Retina (tissue), 1 donor: ENCODE measurements at regions not wholly inside any gene's neighbourhood (a gene's known extent, or its start where the extent isn't known, plus 50 kb on each side); places are given as distances from the start of the nearest gene placed in this dataset.

Experiments
- DNase-seq: peaks from one replicate; pipeline ENCODE4 v3.0.0-alpha.2; 2016

- no peak for DNase-seq
These were observed 104.7 kb upstream of the DSEL start for GRCh38 chr18:67621049-67621713.

DNA sequence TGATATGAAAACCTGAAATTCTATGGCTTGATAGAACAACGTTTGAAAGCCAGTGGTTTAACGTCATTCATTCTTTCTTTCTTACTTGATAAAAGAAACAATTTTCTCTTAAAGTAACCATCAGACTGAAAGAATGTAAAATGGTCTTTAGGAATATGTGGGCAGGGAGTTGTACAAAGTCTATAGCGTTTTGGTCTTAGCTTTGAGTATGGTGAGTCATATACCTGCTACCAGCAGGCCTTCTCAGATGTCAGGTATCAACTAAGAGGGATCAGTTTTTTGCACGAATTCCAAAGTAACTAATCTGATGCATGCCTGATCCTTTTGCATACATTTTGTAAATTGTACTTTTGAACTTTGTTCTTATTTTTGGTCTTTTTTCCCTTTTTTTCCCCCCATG, 101.5 kb upstream of the DSEL start:
- DNase-seq = no peak

- no peak for DNase-seq
These were observed 99.4 kb upstream of the DSEL start for GRCh38 chr18:67615876-67616275.

GRCh38 chr18:67613731-67614130, 97.2 kb upstream of the DSEL start:
- DNase-seq = no peak

- DNase-seq = no peak
These were observed 95.8 kb upstream of the DSEL start for GRCh38 chr18:67612281-67612680.

DNA sequence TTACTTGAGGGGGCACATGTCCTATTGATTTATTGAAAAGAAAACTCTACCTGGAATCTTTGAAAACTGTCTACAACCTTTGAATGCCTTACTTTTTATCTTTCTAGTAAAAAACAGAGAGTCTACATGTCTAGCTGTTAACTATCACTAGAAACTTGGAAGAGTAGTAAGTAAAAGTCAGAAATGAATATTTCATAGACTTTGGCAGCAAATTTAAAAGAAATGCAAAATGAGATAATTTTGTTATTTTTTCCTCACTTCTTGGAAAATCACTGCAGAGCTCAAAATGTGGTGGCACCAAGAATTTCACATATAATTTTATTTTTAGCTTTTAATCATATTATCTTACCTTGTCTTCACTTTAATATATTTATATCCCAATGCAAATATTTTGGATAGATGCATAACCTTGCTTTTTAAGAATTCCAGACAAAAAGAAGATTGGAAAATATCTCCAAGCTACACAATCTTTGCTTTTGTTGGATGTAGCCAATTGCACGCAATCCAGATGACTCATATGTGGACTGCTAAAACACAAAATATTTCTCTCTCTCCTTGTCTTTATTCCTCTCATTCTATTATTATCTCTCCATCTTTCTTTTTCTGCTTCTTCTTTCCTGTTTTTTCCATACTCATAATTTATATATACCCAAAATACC, 92.2 kb upstream of the DSEL start:
- DNase-seq = no peak

- DNase-seq = no peak
These were observed 91.7 kb upstream of the DSEL start for GRCh38 chr18:67608191-67608590.

DNA sequence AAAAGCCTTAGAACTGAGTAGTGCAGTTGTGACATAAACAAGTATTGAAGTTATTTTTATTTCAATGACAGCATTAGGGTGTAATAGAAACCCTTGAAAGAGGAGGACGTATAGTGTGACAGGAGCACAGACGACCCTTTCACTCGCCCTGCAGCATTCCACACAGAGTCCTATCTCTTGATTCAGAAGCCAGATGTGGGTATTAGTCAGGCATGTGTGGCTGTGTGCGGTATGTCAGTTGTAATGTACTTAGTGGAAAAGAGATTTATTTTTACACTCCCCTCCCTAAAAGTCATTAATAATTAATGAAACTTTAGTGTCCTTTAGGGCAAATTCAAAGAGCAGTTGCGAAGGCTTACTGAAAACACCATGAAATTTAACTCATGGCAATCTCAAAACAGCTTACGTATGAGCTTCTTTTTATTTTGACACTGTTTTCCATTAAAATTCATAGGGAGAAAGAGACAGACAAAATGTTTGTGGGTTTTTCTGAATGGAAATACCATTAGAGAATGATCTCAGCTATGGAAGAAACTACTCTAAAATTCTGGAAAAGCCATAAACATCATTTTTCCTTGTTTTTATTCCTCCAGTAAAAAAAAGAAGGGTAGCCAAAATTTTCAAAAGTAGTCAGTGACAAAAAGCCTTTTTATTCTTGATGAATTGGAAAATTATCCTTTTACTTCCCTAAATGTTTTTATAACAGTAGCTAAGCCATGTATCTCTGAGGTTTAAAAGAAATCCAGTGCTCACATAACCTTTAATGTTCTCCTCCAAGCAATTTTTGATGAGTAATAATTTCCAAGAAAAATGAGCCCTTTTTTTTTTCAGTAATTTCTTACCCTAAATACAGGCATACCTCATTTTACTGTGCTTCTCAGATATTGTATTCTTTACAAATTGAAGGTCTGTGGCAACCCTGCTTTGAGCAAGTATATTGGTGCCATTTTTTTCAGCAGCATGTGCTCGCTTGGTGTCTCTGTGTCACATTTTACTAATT, 84.0 kb upstream of the DSEL start:
- peak; percentile 30 for DNase-seq

DNA sequence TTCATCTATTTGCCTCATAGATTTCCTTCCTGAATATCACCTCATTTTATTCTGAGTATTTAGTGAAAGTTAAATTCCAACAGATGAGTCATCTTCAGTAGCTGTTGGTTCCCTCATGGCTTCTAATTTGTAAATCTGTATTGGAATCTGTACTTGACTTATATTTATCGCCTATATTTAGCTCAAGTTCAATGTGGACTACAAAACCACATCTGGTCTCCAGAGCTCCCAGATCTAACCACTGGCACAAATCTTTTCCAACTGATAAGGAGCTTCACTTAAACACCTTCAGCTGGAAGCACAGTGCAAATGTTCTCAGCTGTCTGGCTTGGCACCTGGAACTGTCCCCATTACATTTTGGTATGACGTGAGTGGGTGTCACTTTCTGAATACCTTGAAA, 82.8 kb upstream of the DSEL start:
- no peak for DNase-seq

DNA sequence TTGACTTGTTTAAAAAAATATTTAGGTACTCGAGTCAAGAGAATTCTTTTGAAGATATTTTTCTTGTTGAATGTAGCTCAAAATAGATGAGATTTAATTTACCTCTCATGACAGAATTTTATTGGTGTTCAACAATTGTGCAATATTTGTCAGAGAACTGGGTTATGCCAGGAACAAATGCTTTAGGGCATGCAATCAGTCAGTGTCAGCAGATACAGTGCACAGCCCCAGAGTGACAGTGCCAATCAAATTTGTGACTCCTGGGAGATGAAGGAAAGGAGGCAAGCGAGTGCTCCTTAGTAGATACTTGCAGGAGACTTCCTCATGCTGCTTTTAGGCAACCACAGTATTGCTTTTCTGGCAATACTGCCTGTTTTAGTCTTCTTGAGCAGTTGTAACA, 81.2 kb upstream of the DSEL start:
- no peak for DNase-seq

DNA sequence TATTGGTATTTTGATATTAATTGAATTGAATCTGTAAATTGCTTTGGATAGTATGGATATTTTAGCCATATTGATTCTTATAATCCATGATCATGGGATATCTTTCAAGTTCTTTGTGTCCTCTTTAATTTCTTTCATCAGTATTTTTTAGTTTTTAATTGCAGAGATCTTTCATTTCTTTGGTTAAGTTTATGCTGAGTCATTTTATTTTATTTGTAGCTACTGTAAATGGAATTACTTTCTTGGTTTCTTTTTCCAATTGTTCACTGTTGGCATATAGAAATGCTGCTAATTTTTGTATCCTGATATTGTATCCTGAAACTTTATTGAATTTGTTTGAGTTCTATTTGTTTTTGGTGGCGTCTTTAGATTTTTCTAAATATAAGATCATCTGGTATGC, 79.5 kb upstream of the DSEL start:
- DNase-seq = no peak

DNA sequence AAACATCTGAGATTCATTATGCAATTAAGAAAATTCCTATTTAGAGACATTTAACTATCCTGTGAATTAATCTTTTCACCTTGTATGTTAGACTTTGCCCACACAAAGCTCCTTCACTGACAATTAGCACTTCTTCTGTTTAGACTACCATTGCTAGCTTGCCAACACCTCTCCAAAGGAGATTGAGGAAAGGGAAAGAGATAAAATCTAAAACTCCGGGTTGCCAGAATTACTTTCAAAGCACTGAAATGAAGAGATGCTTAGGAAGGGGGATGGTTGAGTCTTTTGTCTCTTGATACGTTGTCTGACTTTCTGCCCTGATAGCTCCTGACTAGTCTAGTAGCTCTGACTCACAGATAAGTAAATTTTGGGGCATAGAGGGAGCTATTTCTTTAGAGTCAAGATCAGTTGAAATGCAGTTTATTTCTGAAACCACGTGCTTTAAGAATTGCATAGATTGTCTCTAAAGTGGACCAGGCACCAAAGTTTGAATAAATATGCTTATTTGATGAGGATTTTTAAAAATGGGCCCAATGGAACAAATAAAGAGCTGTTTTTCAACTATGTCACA, 74.1 kb upstream of the DSEL start:
- DNase-seq = no peak

DNA sequence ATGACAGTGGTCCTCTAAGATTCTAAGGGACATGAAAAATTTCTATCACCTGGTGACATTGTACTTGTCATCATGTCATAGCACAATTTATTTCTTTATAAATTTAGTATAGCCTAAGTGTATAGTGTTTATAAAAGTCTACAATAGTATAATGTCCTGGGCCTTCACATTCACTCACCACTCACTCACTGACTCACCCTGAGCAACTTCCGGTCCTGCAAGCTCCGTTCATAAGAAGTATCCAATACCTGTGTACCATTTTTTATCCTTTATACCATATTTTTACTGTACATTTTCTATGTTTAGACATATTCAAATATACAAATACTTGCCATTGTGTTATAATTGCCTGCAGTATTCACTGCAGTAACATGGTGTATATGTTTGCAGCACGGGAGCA, 72.8 kb upstream of the DSEL start:
- DNase-seq = no peak

DNA sequence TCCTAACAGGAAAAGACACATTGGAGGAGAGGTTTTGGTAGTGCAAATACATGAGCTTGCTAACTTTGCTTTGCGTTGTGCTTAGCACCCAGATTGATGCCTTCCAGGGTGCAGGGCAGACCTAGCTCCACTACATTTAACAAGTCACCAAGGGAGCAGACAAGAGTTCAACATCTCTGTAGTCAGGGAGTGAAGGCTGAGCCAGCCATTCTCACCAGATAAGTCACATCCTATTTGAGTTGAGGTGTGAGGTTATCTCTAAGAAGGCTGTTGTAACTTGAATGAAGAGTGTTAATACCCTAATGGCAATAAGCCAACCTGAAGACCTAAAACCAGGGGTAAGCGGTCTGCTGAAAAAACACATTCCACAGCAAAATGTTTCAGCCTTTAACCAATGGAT, 69.6 kb upstream of the DSEL start:
- no peak for DNase-seq

DNA sequence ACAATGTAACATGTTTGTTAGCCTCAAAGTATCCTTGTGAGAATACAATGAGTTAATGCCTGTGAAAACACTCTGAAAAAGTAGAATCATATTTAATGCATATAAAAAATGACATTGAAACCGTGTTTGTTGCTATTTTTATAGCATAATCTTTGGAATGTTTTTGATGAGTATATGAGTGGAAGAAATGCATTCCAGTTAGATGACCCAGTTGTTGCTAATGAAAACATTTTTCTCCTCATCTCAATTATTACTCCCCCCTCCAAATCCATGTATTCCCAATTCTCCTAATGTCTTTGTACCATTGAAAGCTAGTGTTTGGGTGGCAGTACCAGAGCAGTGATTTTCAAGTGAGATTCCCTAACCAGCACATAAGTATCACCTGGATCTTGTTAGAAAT, 67.1 kb upstream of the DSEL start:
- DNase-seq = no peak

DNA sequence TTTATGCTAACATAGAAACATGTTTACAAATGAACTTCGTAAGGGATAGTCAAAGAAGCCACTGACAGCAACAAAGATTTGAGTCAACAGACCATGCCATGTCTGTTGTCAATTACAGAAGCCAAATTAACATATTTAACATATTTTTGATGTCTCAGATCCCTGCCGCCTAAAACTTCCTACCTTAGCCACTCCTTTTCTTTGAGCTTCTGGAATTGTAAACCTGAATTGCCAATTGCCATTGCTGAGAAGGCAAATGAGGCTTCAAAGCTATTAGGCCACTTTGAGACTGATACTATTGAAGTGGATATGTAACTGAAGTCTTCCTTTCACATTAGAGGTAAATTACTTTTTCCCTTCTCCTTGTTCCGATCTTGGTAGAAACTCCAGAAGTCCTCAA, 66.0 kb upstream of the DSEL start:
- no peak for DNase-seq

DNA sequence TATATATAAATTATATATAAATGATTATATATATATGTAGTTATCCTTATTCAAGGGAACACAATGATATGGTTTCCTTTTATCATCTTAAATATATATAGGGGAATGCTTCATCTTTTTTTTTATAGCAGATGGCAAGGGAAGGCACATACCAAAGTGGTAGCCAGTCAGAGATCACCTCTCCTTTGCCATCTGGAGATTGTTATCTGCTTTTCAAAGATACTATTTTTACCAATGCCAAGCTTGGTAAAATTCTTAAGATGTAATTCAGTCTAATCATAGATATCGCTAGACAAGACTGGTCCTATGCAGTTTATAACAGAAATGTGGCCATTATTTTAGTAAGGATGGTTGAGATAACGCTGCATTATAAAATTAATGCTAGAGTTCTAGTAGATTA, 64.7 kb upstream of the DSEL start:
- no peak for DNase-seq

DNA sequence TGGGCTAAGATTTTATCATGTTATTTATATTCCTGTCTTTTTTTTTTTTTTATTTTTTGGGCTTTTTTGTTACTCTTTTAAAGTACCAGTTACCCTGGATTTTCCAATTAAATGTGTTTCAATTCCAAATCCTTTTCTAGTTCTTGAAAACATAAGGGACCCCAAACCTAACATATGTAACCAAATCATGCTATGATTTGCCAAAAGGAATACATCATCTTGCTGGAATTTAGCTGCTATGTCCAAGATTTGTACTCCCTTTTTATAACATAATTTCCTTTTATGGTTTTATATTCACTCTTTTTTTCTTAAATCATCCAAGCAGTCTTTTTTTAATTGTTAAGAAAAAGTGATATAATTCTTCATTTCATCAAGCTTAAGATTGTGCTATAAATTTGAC, 60.9 kb upstream of the DSEL start:
- no peak for DNase-seq

- no peak for DNase-seq
These were observed 58.2 kb upstream of the DSEL start for GRCh38 chr18:67574749-67575148.

GRCh38 chr18:67568166-67568565, 51.6 kb upstream of the DSEL start:
- no peak for DNase-seq
